CD1c-positive myeloid dendritic cell (primary cell): ENCODE measurements at regions not wholly inside any gene's neighbourhood (a gene's known extent, or its start where the extent isn't known, plus 50 kb on each side); places are given as distances from the start of the nearest gene placed in this dataset.

Source experiments
- DNase-seq: peaks from one replicate; pipeline ENCODE4 v3.0.0-alpha.2; 2016; ENCODE audit errors: extremely low spot score

DNA sequence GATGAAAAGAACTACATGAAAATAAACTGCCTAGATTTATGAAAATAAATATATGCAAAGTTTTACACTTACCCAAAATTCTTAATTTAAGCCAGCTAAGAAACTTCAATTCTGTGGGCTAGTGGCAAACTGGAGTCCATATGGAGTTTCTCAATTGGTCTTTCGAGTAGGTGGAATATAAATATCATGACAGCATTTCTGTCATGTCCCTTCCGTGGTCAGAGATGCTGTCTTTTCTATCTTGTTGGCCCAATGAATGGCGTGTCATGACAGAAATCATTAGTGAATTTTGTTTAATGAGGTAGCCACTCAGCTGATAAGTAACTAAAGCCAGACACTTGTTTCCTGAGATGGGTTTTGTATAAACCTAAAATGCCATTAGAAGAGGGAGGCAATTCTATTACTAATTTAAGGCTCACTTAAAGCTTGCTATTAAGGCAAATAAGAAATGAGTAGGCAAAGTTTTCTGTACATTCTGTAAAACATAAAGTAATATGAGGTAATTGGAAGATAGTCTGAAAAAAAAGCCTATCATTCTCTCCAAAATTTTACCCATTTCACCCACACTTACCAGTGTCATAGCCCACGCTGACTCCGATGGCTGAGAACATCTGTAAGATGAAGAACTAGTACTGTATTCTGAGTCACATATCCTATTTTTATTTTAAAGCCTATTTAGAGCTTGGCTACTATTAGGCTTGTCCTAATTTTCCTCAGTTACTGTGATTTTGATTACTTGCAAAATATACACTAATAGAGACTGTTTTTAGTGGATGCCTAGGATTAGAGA is 419.3 kb upstream of the MEF2C start:
- DNase-seq: peak; percentile 59

DNA sequence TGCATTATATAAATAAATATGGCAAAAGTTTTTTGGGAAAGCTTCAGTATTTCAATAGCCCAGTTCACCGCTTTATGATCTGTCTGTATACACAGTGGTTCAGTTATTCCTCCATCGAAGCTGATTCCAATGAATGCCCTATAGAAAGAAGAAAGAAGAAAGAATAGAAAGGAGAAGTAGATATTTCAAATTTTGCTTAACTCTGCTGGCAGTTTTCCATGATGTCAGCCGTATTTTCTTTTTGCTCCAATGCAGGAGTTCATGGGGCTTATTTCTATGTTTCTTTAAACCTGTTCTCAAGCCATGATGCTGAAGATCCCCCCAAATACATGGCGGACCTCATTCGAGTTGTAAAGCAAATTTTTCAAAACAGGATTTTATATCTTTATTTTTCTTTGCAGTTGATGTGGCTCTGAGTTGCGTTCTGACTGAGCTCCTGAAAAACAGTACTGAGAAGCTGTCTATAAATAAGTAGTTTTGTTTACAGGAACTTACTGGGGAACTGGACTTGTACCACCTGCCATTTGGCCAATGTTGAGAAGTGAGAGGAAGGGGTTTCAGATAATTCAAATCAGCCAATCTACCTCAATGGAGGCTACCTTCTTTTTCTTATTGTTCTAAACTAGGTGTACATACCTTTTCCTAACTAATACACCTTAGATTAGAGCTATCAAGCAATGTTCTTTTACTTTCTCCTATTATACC is 418.5 kb upstream of the MEF2C start:
- DNase-seq: peak; percentile 28

DNA sequence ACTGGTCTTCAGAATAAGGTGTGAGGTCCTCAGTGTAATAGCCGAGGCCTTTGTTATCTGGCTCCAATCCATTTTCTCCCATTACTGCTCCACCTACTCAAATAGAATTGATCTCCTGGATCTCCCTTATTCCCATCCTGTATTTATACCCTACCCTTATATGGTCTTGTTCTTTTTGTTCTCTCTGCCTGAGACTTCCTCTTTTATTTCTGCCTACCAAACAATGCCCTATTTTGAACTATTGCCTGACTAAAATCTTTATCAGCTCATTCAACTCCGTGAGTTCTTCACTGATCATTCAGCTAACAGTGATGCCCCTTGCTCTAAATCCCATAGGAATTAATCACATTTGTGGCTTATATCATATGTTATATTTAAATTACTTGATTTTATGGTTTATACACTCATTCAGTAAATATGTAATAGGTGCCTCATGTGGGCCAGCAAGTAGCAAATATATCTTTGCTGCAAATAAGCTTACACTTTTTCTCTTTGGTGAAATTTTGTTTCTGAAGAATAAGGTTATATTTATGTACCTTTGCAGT is 417.5 kb upstream of the MEF2C start:
- peak; percentile 34 for DNase-seq

DNA sequence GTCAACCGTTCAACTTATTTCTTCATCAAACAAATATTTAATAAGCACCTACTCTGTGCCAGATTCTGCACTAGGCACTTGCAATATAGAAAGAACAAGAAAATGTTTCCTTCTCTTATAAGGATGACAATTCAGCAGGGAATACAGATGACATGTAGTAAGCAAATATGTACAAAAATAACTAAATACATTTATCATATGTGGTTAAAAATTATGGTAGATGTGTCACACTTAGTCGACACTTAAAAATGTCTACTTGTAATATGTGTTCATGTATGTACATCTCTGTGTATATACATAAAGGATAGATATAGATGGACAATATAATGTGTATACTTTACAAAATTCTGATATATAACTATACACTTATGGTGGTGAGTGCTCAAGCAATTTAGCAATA is 417.0 kb upstream of the MEF2C start:
- DNase-seq: no peak

DNA sequence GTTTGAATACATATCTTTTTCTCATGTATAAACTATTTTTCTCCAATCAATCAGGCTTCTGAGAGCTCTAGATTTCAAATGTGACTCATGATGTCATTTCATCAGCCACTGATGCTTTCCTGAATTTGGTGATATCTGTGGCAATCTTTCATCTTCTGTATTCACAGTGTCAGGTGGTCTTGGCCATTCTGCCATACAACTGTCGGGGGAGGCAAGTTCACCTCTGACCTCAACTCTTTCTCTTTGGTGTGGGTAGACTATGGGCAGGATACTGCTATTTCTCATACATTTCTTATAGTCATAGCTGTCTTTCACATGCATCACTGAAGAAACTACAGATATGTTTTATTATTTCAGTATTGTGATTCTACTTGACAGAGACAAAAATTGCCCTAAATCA is 414.1 kb upstream of the MEF2C start:
- DNase-seq: no peak

DNA sequence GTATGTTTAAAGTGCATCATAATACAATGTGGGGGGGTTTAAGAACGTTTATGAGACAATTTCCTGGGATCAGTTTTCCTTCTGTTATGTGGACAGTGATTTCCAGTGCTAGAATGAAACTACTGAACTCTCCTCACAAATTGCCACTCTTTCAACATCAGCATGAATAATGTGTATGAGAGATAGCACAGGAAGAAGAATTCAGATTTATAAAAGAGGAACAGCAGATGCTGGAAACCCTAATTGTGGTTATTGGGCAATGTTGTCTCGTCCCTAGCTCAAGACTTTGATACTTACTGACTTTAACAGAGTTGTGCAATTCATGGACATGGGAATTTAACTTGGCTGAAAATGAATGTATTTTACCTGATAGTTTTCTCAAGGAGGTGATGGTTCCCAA is 410.8 kb upstream of the MEF2C start:
- DNase-seq: peak; percentile 87

DNA sequence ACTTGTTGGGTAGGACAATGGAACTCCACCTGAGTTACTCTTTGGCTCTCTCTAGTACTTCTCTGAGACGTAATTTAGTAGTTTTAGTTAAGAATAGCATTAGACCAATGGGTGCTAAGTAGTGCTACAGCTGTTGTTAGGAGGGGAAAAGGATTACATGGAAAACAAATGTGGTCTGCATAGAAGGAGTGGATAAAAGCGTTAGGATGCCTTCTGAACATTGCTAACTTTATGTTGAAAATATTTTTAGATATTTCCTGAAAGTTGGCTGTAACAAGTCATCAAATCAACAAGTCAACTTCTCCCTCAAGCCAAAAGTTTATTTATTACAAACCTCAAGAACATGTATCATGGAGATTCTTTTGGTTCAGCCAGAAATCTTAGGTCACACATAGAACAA is 409.5 kb upstream of the MEF2C start:
- no peak for DNase-seq

DNA sequence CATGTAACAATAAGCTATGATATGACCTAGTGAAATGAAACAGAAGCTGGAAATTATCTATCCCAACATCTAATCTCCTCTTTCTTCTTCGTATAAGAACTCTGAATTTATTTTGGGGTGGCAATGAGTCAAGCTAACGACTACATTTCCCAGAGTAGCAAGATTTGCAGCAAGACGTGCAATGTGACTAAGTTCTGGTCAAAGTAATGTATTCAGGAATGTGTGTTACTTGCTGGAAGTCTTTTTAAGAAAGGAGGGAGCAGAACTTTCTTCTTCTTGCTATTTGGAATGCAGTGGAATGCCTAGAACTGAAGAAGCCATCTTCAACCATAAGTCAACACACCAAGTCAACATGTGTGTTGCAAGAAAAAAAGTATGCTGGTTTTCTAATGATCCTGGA is 406.6 kb upstream of the MEF2C start:
- DNase-seq: no peak

DNA sequence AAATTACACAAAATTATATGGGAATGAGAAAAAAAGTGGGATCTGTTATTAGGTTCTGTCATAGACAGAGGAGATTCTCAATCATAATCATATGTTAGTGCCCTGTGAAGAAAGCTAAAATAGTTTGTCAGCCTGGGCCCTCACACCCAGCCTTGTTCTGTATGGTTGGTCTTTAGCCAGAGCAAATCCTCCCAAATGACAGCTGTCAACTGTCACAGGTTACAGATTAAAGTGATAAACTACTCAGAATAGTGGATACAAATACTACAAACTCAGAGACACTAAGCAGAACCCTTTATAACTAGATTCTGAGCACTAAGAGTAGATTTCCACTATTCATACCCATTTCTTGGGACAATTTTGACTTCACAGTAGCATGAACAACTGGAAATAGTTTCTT is 405.0 kb upstream of the MEF2C start:
- no peak for DNase-seq

DNA sequence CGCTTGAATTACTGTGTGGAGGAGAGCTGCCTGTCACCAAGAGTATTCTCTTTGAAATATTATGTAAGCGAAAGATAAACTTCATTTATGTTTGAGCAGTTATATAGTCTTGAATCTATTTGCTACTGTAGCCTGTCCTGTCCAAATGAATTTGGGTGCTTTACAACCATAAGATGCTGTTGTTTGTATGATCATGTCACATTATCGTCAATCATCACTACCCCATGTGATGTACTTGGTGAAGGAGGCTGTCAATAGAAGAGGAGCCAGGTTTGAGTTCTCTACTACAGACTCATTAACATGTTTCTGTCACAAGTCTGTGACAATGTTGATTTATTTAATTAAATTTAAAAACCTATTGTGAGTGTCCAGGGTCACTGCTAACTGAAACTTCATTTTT is 403.3 kb upstream of the MEF2C start:
- DNase-seq: no peak

DNA sequence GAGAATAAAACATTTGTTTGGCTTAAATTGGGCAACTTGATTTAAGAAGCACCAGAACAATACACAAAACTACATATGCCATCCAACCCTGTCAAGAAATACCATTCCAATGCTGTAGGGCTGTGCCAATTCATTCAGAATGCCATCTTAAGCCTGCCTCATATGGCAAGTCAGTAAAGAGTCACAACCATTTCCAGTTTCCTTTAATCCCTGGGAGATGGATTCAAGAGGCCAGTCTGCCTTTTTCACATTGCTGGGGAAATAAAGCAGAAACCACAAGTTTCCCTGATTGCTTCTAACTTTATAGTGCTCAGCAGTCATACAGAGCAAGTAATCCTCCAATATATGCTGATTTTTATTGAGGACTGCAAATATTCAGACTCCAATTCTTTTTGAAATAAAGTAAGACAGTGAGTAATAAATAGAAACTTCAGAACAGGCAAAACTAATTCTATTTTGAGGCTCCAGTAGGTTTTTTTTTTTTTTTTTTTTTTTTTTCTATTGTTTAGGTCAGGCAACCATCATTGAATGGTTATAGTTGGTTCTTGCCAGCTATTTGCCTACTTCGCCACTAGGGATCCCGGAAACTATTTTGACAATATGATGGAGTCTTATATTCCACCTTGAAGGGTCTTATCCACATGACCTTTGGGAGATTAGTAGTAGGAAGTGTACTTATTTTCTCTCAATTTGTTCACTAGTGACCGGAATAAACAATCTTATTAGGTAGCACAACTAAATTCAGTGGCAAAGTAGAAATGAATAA is 400.9 kb upstream of the MEF2C start:
- no peak for DNase-seq

DNA sequence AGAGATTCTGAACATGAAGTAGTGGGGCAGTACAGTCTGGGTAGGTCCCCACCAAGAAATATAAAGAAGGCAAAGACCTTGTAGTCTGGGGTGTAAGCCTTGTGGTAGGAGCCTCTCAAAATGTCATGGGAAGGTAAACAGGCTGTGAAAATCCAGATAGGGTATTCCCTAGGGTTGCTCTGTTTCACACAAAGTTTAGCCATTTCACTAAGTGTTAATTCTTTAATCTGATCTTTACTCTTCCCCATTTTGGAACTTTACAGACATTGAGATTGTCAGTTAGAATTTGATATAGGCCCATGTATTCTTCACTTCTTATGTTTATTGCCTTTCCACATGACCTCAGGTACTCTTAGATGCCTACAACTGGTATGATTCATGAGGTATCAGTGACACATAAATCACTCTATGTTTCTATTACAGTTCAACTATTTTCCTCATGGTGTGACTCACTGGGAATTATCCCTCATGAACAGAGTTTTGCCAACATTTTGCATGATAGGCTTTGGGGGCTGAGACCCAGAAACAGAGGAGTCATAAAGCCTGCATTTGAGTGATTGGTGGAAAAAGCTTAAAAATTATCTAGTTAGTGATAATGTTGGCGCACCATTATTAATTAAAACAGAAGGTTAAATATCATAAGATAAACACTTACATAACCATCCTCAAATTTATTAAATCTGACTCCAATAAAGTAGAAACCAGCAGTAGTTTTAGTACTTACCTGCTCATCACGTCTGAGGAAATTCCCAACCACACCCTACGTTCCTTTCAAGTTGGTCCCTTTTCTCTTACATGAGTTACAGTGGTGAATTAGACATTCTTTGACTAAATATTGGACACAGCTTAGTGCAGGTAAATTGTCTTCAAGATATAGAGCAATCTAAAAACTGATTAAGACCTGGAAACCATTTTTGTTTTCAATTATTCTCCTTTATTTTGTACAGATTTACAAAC is 399.8 kb upstream of the MEF2C start:
- no peak for DNase-seq

DNA sequence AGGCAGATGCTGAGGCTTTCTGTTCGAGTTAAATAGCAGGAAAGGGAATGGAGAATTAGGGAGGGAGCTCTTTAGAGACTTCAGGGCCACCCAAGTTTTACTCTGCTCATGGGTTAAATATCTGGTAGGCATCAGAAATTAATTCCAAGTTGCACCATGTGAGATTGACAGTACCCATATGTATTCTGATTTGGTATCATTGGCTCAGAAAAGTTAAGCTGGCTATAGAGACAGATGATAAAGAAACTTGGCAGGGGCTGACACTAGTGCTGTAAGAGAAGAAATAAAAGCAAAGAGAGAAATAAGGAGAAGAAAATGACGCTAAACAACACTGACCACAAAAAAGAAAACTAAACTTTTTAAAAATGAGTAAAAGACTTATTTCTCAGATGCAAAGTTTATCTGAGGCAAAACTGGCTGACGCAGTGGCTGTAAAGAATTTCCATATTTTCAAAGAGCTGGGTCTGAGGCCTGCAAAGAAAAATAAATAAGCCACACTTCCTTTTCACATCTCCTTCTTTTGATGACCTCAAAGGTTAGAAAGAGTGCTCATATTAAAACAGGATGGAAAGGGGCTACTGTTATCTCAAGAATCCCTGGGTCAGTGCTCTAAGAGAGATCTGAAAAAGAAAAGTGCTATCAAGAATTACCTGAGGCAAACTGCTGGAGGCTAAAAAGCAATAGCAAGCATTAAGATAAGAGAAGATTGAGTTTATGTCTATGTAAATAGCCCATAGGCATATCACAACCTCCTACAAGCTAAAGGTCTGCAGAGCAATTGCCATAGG is 399.0 kb upstream of the MEF2C start:
- DNase-seq: no peak

DNA sequence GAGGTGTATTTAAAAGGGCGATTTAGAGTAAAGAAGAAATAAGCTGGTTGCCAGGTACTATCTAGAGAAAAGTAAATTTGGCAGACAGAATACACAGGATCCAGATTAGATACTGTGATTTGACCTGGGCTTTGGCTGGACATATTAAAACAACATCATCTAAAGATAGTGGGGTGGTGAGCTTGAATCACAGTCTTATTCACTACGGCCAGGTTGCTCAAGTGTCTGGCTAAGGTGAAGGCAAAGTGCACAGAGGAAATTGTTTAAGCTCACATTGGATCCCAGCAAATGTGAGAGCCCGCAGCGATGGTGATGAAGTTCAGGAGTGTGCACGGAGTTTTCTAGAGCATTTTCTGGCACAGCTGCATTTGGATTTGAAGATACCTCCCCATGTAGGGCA is 398.2 kb upstream of the MEF2C start:
- no peak for DNase-seq

DNA sequence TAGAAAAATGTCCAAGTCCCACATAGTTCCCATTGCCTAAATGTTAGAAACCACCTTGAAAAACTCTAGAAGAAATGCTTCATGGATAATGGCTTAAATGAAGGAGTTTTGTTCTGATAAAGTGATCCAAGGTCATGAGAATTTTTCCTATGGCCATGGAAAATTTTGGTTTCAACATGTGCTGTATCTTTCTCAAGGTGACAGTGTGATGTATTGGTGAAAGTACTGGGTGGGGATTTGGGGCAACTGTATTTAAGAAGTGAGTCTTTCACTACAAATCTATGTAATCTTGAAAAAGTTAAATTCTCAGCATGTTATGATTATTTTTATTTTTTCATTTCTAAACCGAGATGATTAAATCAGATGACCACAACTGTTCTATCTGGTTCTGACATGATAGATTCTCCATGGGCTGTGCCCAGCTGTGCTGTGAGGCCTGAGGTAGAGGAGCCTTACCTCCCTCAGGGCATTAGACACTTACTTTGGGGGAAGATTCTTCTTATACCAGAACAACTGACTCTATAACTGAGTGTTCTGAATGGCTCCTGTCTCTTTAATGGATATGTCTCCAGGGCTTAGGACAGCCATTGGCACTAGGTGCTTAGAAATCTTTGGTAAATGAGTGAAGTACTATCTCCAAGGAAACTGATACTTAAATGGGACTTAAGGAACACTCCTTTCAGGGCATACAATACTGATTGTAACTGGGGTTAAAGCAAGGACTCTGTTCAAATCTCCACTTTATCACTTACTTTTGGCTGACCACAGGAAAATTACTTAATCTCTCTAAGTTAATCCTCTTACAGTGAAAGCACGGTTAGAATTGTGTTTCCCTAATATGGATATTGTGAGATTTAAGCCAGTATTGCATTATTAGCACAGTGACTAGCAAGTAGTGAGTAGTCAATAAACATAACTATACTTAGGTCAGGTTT is 397.4 kb upstream of the MEF2C start:
- DNase-seq: no peak

DNA sequence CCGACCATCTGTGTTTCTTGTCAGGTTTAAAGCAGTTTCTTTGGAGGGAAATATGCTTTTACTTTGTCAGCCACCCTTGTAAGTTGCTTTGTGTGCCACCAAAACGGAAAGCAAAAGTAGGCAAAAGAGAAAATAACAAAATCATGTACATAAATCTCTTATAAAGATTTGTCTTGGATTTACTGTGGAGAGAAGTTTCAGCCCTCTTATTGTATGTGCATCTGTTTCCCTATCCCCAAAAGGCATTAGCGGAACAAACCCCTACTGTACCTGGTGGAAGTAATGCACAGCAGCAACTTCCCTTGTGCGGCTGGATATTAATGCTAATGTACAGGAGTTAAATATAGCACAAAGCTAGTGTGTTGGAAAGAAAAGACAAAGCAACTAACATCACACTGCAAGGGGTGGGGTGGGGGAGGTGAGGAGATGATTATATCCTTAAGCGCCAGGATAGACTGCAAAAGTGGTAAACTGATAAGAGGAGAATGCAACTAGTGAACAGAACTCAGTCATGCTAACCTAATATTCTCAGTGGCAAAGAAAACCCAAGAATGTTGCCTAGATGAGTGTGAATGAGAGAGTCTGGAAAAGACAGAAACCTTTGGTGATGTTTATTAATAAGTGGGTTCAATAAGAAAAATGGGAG is 396.5 kb upstream of the MEF2C start:
- peak; percentile 22 for DNase-seq

DNA sequence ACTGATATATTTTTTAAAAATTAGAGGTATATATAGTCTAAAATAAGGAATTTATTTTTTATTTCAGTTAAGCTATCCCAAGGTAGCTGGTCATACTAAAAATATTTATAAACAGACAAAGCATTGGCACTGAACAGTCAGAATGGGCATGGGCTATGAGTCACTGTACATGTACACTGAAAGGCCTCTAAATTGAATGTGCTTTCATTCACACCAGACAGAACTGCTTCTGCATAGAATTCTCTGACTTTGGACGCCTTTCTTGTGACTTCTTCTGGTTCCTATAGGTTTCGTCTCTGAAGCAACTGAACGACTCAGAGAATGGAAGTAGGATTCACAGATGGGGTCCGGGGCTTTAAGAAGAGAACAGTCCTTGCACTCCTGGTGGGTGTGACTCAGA is 394.8 kb upstream of the MEF2C start:
- no peak for DNase-seq

DNA sequence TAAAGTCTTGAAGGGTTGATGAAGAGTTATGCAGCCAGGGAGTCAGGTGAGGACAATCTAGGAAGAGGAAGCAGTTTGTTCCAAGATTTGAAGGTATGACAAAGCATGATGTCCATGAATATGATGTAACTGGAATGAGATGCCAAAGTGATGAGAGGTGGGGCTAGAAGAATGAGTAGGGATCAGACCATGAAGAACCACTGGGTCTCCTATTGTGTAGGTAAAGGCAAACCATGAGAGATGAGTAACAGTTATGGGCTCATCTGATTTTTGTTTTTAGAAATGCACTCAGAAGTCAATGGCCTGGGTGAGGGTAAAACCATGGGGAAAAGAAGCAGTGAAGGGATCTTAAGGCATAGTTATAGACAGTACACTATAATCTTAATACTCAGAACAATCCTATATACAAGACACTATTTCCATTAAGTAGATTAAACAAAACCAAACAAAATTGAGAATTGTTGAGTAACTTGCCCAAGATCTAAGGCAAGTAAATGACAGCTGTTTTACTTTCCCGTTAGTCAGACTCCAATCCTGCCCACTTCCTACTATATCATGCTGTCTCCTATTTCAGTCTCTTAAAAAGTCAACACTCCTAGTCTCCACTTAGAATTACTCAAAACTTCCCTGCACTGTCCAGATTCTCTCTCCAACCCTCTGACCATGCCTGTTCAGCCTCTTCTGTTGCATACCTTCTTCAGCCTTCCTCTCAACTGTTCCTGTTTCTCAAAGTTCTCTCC is 393.8 kb upstream of the MEF2C start:
- no peak for DNase-seq
